H1 (cell line): ENCODE measurements at regions not wholly inside any gene's neighbourhood (a gene's known extent, or its start where the extent isn't known, plus 50 kb on each side); places are given as distances from the start of the nearest gene placed in this dataset.

Experiments used
- GTF2F1 ChIP-seq: IDR thresholded peaks from 2 replicates; pipeline ENCODE4 v1.6.1; 2012; ENCODE audit warnings: low read depth, low read length, improper control_type of control experiment, borderline replicate concordance
- KDM4A ChIP-seq: IDR thresholded peaks from one replicate; pipeline ENCODE4 v1.7.1; 2012; ENCODE audit warnings: low read depth, mild to moderate bottlenecking, moderate library complexity, low read length, inconsistent platforms; ENCODE audit not compliant: severe bottlenecking
- NRF1 ChIP-seq: IDR thresholded peaks from 2 replicates; pipeline ENCODE4 v1.6.1; 2011; ENCODE audit warnings: mild to moderate bottlenecking, low read depth, low read length, improper control_type of control experiment
- POU5F1 ChIP-seq: IDR thresholded peaks from 2 replicates; pipeline ENCODE4 v1.6.1; 2011; ENCODE audit warnings: low read depth, mild to moderate bottlenecking, low read length, moderate library complexity
- RNF2 ChIP-seq: fragments of 200-900, 300-1000 bp; sonication (generic); IDR thresholded peaks from 2 replicates; pipeline ENCODE4 v1.7.1; 2016; ENCODE audit warnings: borderline replicate concordance, low read depth, mild to moderate bottlenecking, antibody characterized with exemption, low read length; ENCODE audit not compliant: poor library complexity, severe bottlenecking; ENCODE audit errors: missing control alignments
- SIRT6 ChIP-seq: IDR thresholded peaks from one replicate; pipeline ENCODE4 v1.7.1; 2012; ENCODE audit warnings: low read length, inconsistent platforms
- SRF ChIP-seq: IDR thresholded peaks from 2 replicates; pipeline ENCODE4 v1.6.1; 2011; ENCODE audit warnings: mild to moderate bottlenecking, low read depth, low read length, moderate library complexity
- TAF7 ChIP-seq: optimal IDR thresholded peaks from 2 replicates; pipeline ENCODE3; 2011; ENCODE audit warnings: low read depth, mild to moderate bottlenecking, inconsistent platforms, low read length, moderate library complexity, borderline replicate concordance
- YY1 ChIP-seq: IDR thresholded peaks from 2 replicates; pipeline ENCODE4 v1.6.1; 2011; ENCODE audit warnings: low read depth, mild to moderate bottlenecking, low read length
- TF ChIP-seq, protein P1 (sequence below): fragments of 300-600 bp; sonication (generic); IDR thresholded peaks from 2 replicates; pipeline ENCODE4 v1.7.1; 2012; ENCODE audit warnings: low read length, moderate library complexity, mild to moderate bottlenecking, inconsistent platforms; ENCODE audit not compliant: insufficient replicate concordance
- TF ChIP-seq, protein P2 (sequence below): IDR thresholded peaks from 2 replicates; pipeline ENCODE4 v1.6.1; 2011; ENCODE audit warnings: low read length, improper control_type of control experiment

- TF ChIP-seq, protein P1, sequence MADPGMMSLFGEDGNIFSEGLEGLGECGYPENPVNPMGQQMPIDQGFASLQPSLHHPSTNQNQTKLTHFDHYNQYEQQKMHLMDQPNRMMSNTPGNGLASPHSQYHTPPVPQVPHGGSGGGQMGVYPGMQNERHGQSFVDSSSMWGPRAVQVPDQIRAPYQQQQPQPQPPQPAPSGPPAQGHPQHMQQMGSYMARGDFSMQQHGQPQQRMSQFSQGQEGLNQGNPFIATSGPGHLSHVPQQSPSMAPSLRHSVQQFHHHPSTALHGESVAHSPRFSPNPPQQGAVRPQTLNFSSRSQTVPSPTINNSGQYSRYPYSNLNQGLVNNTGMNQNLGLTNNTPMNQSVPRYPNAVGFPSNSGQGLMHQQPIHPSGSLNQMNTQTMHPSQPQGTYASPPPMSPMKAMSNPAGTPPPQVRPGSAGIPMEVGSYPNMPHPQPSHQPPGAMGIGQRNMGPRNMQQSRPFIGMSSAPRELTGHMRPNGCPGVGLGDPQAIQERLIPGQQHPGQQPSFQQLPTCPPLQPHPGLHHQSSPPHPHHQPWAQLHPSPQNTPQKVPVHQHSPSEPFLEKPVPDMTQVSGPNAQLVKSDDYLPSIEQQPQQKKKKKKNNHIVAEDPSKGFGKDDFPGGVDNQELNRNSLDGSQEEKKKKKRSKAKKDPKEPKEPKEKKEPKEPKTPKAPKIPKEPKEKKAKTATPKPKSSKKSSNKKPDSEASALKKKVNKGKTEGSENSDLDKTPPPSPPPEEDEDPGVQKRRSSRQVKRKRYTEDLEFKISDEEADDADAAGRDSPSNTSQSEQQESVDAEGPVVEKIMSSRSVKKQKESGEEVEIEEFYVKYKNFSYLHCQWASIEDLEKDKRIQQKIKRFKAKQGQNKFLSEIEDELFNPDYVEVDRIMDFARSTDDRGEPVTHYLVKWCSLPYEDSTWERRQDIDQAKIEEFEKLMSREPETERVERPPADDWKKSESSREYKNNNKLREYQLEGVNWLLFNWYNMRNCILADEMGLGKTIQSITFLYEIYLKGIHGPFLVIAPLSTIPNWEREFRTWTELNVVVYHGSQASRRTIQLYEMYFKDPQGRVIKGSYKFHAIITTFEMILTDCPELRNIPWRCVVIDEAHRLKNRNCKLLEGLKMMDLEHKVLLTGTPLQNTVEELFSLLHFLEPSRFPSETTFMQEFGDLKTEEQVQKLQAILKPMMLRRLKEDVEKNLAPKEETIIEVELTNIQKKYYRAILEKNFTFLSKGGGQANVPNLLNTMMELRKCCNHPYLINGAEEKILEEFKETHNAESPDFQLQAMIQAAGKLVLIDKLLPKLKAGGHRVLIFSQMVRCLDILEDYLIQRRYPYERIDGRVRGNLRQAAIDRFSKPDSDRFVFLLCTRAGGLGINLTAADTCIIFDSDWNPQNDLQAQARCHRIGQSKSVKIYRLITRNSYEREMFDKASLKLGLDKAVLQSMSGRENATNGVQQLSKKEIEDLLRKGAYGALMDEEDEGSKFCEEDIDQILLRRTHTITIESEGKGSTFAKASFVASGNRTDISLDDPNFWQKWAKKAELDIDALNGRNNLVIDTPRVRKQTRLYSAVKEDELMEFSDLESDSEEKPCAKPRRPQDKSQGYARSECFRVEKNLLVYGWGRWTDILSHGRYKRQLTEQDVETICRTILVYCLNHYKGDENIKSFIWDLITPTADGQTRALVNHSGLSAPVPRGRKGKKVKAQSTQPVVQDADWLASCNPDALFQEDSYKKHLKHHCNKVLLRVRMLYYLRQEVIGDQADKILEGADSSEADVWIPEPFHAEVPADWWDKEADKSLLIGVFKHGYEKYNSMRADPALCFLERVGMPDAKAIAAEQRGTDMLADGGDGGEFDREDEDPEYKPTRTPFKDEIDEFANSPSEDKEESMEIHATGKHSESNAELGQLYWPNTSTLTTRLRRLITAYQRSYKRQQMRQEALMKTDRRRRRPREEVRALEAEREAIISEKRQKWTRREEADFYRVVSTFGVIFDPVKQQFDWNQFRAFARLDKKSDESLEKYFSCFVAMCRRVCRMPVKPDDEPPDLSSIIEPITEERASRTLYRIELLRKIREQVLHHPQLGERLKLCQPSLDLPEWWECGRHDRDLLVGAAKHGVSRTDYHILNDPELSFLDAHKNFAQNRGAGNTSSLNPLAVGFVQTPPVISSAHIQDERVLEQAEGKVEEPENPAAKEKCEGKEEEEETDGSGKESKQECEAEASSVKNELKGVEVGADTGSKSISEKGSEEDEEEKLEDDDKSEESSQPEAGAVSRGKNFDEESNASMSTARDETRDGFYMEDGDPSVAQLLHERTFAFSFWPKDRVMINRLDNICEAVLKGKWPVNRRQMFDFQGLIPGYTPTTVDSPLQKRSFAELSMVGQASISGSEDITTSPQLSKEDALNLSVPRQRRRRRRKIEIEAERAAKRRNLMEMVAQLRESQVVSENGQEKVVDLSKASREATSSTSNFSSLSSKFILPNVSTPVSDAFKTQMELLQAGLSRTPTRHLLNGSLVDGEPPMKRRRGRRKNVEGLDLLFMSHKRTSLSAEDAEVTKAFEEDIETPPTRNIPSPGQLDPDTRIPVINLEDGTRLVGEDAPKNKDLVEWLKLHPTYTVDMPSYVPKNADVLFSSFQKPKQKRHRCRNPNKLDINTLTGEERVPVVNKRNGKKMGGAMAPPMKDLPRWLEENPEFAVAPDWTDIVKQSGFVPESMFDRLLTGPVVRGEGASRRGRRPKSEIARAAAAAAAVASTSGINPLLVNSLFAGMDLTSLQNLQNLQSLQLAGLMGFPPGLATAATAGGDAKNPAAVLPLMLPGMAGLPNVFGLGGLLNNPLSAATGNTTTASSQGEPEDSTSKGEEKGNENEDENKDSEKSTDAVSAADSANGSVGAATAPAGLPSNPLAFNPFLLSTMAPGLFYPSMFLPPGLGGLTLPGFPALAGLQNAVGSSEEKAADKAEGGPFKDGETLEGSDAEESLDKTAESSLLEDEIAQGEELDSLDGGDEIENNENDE, result no peak
- no peak for TF ChIP-seq NRF1
- no peak for TF ChIP-seq YY1
- TF ChIP-seq SIRT6, result no peak
- no peak for TF ChIP-seq POU5F1
- TF ChIP-seq, protein P2, sequence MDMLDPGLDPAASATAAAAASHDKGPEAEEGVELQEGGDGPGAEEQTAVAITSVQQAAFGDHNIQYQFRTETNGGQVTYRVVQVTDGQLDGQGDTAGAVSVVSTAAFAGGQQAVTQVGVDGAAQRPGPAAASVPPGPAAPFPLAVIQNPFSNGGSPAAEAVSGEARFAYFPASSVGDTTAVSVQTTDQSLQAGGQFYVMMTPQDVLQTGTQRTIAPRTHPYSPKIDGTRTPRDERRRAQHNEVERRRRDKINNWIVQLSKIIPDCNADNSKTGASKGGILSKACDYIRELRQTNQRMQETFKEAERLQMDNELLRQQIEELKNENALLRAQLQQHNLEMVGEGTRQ, result no peak
- TF ChIP-seq KDM4A, result no peak
- TF ChIP-seq SRF, result no peak
- TF ChIP-seq TAF7, result no peak
- no peak for TF ChIP-seq GTF2F1
- TF ChIP-seq RNF2, result no peak
Measured at GRCh38 chr5:116779846-116780245, 205.2 kb upstream of the SEMA6A start (continued).
